Pons (tissue), 1 donor: ENCODE measurements at regions not wholly inside any gene's neighbourhood (a gene's known extent, or its start where the extent isn't known, plus 50 kb on each side); places are given as distances from the start of the nearest gene placed in this dataset.

Experiments
- DNase-seq: peaks from one replicate; pipeline ENCODE4 v3.0.0-alpha.2; 2016; ENCODE audit warnings: low spot score

DNA sequence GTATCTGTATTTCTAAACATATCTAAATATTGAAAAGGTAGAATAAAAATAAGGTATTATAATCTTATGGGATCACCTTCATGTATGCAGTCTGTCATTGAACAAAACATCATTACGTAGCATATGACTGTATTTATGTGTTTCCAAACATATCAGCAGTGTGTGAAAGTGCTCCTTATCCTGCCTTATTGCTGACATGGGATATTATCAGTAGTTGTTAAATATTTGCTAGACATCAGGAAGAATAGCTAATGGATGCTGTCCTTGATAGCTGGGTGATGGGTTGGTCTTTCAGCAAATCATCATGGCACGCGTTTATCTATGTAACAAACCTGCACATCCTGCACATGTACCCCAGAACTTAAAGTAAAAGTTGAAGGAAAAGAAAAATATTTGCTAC lies 59.1 kb upstream of the FAM20A start:
- DNase-seq: no peak

DNA sequence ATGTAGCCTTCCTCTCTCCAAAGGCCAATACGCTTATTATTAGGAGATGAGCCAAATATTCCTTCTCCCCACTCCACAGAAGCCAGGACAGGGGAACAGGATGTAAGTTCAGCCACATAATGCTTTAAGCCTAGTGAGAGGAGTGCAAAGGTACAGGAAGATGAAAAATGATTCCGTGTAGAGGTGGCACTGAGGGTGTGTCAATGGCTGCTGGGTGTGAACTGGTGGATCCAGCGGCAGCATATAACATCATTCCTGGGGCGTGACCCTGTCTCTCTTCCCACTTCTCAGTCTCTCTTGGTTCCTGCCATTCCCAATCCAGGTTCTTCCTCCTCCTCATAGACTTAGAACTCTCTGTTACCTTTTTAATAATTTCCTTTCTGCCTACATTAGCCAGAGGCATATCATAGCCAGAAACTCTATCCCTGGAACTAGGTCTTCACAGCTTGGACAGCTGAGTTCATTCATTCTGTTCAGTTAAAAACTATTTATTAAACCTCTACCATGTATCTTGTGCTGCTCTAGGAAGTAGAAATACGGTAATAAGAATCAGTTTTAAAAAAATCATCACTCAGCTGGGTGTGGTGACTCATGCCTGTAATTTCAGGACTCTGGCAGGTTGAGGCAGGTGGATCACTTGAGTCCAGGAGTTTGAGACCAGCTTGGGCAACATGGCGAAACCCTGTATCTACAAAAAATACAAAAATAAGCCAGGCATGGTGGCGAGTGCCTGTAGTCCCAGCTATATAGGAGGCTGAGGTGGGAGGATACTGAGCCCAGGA lies 58.0 kb upstream of the FAM20A start:
- no peak for DNase-seq

DNA sequence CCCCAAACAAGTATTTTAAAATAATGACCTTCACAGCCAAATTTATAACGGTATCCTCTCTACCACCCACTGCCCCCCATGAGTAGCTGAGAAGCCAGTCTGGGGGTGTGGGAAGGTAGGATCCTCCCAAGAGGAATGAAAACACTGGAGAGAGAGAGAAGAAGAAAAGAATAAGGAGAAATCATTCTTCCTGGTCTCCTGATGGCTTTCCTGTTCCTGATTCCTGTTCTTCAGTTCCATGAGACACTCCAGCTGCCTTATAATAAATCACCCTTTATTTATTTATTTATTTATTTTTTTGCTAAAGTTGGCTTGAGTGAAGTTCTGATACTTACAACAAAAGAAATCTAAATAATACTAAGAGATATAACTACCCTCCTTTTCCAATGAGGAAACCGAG lies 56.4 kb upstream of the FAM20A start:
- DNase-seq: no peak

DNA sequence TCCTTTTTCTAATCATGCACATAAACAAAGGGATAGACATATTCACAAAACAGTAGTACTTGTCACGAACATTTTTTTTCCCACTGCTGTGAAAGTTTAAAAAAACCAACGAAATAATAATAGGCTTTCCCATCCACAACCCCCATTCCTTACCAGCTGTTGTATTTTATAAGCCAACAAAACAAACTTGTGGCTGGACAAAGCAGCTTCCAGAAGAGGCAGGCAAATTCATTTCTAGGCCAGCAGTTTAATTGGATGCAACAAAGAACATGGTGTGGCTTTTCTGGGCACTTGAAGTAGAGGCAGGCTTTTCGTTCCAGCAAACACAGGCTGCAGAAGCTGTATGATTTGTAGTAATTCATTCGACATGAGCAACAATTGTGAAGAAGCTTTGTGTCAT lies 56.0 kb upstream of the FAM20A start:
- no peak for DNase-seq

DNA sequence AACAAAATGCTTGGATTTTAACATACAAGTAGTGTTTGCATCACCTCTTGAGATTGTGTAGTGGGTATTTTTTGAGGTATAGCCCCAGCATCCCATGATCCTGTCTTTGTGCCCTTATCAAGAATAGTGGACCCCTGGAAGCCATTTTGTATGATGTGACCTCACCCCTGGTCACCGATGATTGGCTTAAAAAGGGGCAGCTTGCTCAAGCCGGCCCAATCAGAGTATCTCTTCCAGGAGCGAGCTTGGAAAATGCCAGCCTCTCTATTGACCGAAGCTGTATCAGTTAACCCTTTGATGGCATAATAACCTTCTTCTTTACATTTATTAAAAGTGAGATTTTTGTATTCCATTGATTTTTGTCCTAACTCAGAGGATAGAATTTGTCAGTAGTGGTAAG lies 55.5 kb upstream of the FAM20A start:
- DNase-seq: no peak
